GM18508 (cell line): ENCODE measurements at regions not wholly inside any gene's neighbourhood (a gene's known extent, or its start where the extent isn't known, plus 50 kb on each side); places are given as distances from the start of the nearest gene placed in this dataset.

Experiments used
- ATAC-seq: cut with Tn5 transposase; IDR thresholded peaks from one replicate; pipeline ENCODE4 v1.9.1; 2021; ENCODE audit warnings: moderate number of reproducible peaks; ENCODE audit not compliant: insufficient read depth, unreplicated experiment

GRCh38 chr6:170106906-170107525 lies 183.9 kb downstream of the DLL1 start:
- no peak for ATAC-seq

GRCh38 chr6:170102582-170103481 lies 188.0 kb downstream of the DLL1 start:
- no peak for ATAC-seq

GRCh38 chr6:170102038-170102437 lies 188.8 kb downstream of the DLL1 start:
- no peak for ATAC-seq

- no peak for ATAC-seq
These were observed 189.4 kb downstream of the DLL1 start for GRCh38 chr6:170101281-170102035.

GRCh38 chr6:170100046-170100445 lies 190.8 kb downstream of the DLL1 start:
- no peak for ATAC-seq

GRCh38 chr6:170099387-170099786 lies 191.5 kb downstream of the DLL1 start:
- no peak for ATAC-seq

GRCh38 chr6:170098428-170099170 lies 192.3 kb downstream of the DLL1 start:
- ATAC-seq = no peak

GRCh38 chr6:170097505-170098427 lies 193.1 kb downstream of the DLL1 start:
- ATAC-seq = no peak

GRCh38 chr6:170096803-170097504 lies 193.9 kb downstream of the DLL1 start:
- ATAC-seq = no peak

GRCh38 chr6:170096191-170096802 lies 194.6 kb downstream of the DLL1 start:
- no peak for ATAC-seq

- ATAC-seq = no peak
These were observed 195.5 kb downstream of the DLL1 start for GRCh38 chr6:170095273-170095981.

- no peak for ATAC-seq
These were observed 196.1 kb downstream of the DLL1 start for GRCh38 chr6:170094686-170095272.

- no peak for ATAC-seq
These were observed 197.0 kb downstream of the DLL1 start for GRCh38 chr6:170093658-170094596.

GRCh38 chr6:170093276-170093657 lies 197.6 kb downstream of the DLL1 start:
- no peak for ATAC-seq

- no peak for ATAC-seq
These were observed 198.1 kb downstream of the DLL1 start for GRCh38 chr6:170092826-170093225.
